Stomach (tissue), 4 donors: ENCODE measurements at regions not wholly inside any gene's neighbourhood (a gene's known extent, or its start where the extent isn't known, plus 50 kb on each side); places are given as distances from the start of the nearest gene placed in this dataset.

Experiments
- CTCF ChIP-seq, 7 experiments: fragments of 450-650 bp in 4 of 7; fragments of 200-600 bp in 3 of 7; sonication (generic) in 3 of 7; IDR thresholded peaks; one replicate each; pipeline ENCODE4 v1.5.1; 2016 to 2019; ENCODE audit warnings: antibody characterized with exemption in 7 of 7, control low read depth in 2 of 7, mild to moderate bottlenecking in 1 of 7
- EP300 ChIP-seq: sonication (generic); formaldehyde crosslinking; IDR thresholded peaks from one replicate; pipeline ENCODE4 v1.6.1; 2017; ENCODE audit warnings: antibody characterized with exemption
- POLR2A ChIP-seq, 4 donors: fragments of 450-650 bp; IDR thresholded peaks; one replicate each; pipeline ENCODE4 v1.6.1; 2016; ENCODE audit warnings: antibody characterized with exemption in 4 of 4, control low read depth in 2 of 4, mild to moderate bottlenecking in 1 of 4, moderate library complexity in 1 of 4
- POLR2AphosphoS5 ChIP-seq, 3 donors: sonication (generic); formaldehyde crosslinking; IDR thresholded peaks; one replicate each; pipeline ENCODE4 v1.6.1; 2016; ENCODE audit warnings: antibody characterized with exemption in 3 of 3

- TF ChIP-seq CTCF (IDR thresholded peaks at IDR 0.05): no peak
- TF ChIP-seq POLR2A (IDR thresholded peaks at IDR 0.05): no peak
- TF ChIP-seq EP300: no peak
- TF ChIP-seq POLR2AphosphoS5 (IDR thresholded peaks at IDR 0.05): no peak
These were observed 78.0 kb downstream of the KCNF1 start for GRCh38 chr2:10989782-10990181.
